GM13977 (cell line): ENCODE measurements at regions not wholly inside any gene's neighbourhood (a gene's known extent, or its start where the extent isn't known, plus 50 kb on each side); places are given as distances from the start of the nearest gene placed in this dataset.

Experiments used
- DNase-seq: peaks from one replicate; pipeline ENCODE4 v3.0.0; 2012; ENCODE audit warnings: low spot score
- CTCF ChIP-seq: IDR thresholded peaks from 2 replicates; pipeline ENCODE4 v1.5.1; 2012; ENCODE audit warnings: mild to moderate bottlenecking, control low read depth; ENCODE audit not compliant: insufficient read depth; ENCODE audit errors: extremely low read depth, missing control alignments
- in situ Hi-C: fragments of 300-500 bp; cut with MboI; formaldehyde crosslinking; loops from one replicate; pipeline ENCODE4 v1.12.0; 2022; ENCODE audit warnings: low sequenced_read_pairs, low pct_unique_long_range_greater_than_20kb, mixed read lengths, inconsistent platforms; ENCODE audit not compliant: unreplicated experiment

DNA sequence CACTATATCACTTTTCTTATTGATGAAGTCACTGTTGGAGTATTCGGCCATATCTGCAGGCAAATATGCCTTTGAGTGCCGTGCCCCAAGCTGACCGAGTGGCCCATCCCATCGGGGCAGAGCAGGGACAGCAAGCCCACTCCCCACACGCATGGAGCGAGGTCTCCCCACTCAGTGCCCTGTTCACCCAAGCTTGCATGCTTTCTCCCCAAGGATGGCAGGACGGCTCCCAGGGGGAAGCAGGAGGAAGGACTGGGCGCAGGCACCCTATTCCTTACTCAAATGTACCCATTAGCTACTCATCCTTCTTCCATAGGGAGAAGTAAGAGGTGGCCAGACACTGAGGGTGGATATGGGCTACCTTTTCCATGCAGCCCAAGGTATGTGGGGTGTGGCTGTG lies 309.0 kb downstream of the IRX1 start:
- DNase-seq: no peak
- TF ChIP-seq CTCF: no peak
- in situ Hi-C loops: no loop called here

DNA sequence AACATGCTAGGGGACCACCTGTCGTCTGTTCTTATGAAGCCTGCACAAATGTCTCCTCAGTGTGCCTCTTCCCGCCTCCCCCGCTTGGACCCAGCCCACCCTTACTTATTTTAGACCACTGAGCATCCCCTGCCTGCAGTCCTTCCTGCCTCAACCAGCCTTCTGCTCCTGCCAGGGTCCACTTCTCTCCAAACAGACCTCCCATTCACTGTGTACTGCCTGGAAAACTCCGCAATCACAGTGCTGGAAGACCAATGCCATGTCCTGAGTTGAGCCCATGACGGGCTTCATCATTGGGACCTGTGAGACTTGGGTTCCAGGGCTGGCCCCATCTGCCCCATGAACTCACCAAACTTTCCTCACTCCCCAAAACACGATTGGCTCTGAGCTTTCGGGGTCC lies 309.4 kb downstream of the IRX1 start:
- no peak for DNase-seq
- in situ Hi-C loops: no loop called here
- no peak for TF ChIP-seq CTCF

DNA sequence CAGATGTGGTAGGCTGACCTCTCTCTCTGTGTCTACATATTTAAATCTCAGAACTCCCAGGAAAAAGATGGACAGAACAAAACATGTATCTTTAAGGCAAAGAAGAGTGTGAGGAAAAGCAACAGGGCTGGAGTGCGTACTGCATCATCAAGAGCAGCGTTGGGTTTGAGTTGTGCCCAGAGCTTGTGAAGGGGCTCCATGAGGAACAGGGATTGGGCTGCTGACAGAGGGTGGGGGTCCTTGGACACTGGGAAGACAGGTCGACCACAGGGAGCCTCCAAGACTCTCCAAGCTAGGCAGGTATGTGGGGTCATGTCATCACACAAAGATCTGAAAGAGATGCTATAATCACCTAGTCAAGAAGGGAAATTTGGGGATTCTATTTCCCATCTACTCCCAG lies 309.9 kb downstream of the IRX1 start:
- no peak for DNase-seq
- no peak for TF ChIP-seq CTCF
- in situ Hi-C loops: no loop called here

DNA sequence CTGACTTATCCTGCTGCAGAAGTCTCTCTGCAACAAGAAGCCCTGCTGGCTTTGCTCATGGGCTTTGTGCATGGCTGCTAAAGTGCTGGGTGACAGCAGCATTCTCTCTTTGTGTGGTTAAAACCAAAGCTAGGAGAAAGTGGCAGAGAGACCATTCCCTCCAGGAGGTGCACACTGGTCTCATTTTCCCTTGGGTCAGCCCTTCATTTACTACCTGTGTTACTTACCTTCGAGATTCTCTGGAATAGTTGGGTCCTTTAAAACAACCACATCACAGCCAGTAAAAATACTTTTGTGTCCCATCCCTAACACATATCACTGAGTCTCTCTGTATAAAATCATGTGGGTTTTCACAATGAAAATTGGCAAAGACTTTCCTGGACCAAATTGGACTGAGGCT lies 315.5 kb downstream of the IRX1 start:
- DNase-seq: no peak
- no peak for TF ChIP-seq CTCF
- in situ Hi-C loops: no loop called here

DNA sequence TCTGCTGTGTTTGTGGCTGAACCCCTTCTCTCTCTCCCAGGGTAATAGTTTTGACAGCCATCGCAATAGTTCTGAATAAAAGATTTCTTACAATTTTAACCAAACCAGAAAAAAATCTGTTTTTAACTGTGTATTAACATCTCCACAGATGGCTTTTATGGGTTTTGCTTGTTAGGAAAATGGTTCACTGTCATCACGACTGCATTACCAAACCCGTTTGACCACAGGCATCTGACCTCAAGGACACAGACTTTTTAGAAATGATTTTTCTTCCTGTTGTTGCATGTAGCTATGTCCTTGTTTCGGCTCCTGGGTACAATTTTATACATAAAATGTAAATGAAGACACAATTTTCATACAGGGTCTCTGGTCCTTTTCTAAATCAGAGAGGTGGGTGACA lies 316.1 kb downstream of the IRX1 start:
- no peak for TF ChIP-seq CTCF
- in situ Hi-C loops: no loop called here
- no peak for DNase-seq

DNA sequence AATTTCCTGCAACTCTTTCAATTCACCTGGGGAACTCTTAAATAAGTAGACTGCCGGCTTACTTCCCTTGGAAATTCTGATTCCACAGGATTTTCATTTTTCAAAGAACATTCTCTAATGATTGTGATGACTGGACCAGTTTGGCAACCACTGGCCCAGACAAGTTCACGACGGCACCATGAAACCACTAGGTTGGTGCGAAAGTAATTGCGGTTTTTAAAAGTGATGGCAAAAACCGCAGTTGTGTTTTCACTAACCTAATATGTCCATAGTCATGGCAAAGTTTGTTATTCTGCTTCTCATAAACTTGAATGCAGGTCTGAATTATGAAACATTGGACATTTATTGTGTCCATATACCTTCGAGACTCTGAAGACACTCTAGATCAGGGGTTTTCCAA lies 317.2 kb downstream of the IRX1 start:
- in situ Hi-C loops: no loop called here
- DNase-seq: no peak

More for the DNA sequence above, 317.2 kb downstream of the IRX1 start:
- TF ChIP-seq CTCF: no peak
